ENCODE measurements at regions not wholly inside any gene's neighbourhood (a gene's known extent, or its start where the extent isn't known, plus 50 kb on each side); places are given as distances from the start of the nearest gene placed in this dataset.

- Histone ChIP-seq H3K4me3 (no peak overlapping the region), H3K36me3 (no peaks in the 10 kb centered on the region), H3K27ac (no peak overlapping the region), H3K27me3 (replicated peaks in 1 of 7) (no peaks in the 10 kb centered on the region), H3K9me3 (no peaks in the 10 kb centered on the region), H3K4me1 (no peaks in the 10 kb centered on the region)
- WGBS, 5 donors = 85 to 97% (median 91%) methylated on average over 2 of the region's 2 CpGs
- intact Hi-C loops (cut with DNase I; ENCODE audit: low total_unique reads) = no loop called here
- DNase-seq = no peak
- TF ChIP-seq POLR2A (IDR thresholded peaks at IDR 0.05) (no peak), POLR2AphosphoS5 (IDR thresholded peaks at IDR 0.05) (no peak)
Measured at GRCh38 chr4:19372390-19372789, 879.3 kb upstream of the SLIT2 start.

GRCh38 chr4:19368800-19369199 is 882.9 kb upstream of the SLIT2 start:
- H3K27ac ChIP-seq = no peak overlapping the region
- no peaks in the 10 kb centered on the region for H3K27me3 ChIP-seq (replicated peaks in 1 of 7)
- no peak overlapping the region for H3K4me3 ChIP-seq
- no peaks in the 10 kb centered on the region for H3K4me1 ChIP-seq
- no peak for DNase-seq
- intact Hi-C loops (cut with DNase I; ENCODE audit: low total_unique reads) = no loop called here
- no peaks in the 10 kb centered on the region for H3K9me3 ChIP-seq
- 83 to 94% (median 88%) methylated on average over 3 of the region's 3 CpGs for WGBS, 5 donors
- H3K36me3 ChIP-seq = no peaks in the 10 kb centered on the region
- TF ChIP-seq POLR2AphosphoS5 (IDR thresholded peaks at IDR 0.05) (no peak), CTCF (IDR thresholded peaks at IDR 0.05 in 8 of 11, conservative IDR thresholded peaks at IDR 0.05 in 3 of 11) (no peak), POLR2A (IDR thresholded peaks at IDR 0.05) (no peak)

- peaks cover 0 to 1% (median 0%) of the 10 kb centered on the region in 8 donors for H3K9me3 ChIP-seq
- intact Hi-C loops (cut with DNase I; ENCODE audit: low total_unique reads) = no loop called here
- H3K36me3 ChIP-seq = no peaks in the 10 kb centered on the region
- WGBS, 5 donors = 83 to 94% (median 89%) methylated on average over 2 of the region's 2 CpGs
- no peak overlapping the region for H3K4me3 ChIP-seq
- TF ChIP-seq POLR2AphosphoS5 (IDR thresholded peaks at IDR 0.05) (no peak), POLR2A (IDR thresholded peaks at IDR 0.05) (no peak), CTCF (IDR thresholded peaks at IDR 0.05 in 8 of 11, conservative IDR thresholded peaks at IDR 0.05 in 3 of 11) (no peak)
- no peaks in the 10 kb centered on the region for H3K27me3 ChIP-seq (replicated peaks in 1 of 7)
- no peaks in the 10 kb centered on the region for H3K4me1 ChIP-seq
- no peak for DNase-seq
- no peak overlapping the region for H3K27ac ChIP-seq
Measured at GRCh38 chr4:19366916-19367315, 884.8 kb upstream of the SLIT2 start.

- Histone ChIP-seq H3K27me3 (replicated peaks in 1 of 7) (no peaks in the 10 kb centered on the region), H3K4me1 (no peaks in the 10 kb centered on the region), H3K4me3 (no peak overlapping the region), H3K27ac (no peak overlapping the region), H3K36me3 (no peaks in the 10 kb centered on the region), H3K9me3 (peaks cover 0 to 4% (median 0%) of the 10 kb centered on the region in 8 donors)
- TF ChIP-seq POLR2AphosphoS5 (IDR thresholded peaks at IDR 0.05) = no peak
- TF ChIP-seq POLR2A (IDR thresholded peaks at IDR 0.05) = no peak
- TF ChIP-seq CTCF (IDR thresholded peaks at IDR 0.05 in 8 of 11, conservative IDR thresholded peaks at IDR 0.05 in 3 of 11) = no peak
- intact Hi-C loops (cut with DNase I; ENCODE audit: low total_unique reads) = no loop called here
- WGBS, 5 donors = 52 to 68% (median 58%) methylated on average over 2 of the region's 2 CpGs
- no peak for DNase-seq
Measured at GRCh38 chr4:19358015-19358414, 893.7 kb upstream of the SLIT2 start.

GRCh38 chr4:19349416-19349815 is 902.3 kb upstream of the SLIT2 start:
- intact Hi-C loops (cut with DNase I; ENCODE audit: low total_unique reads) = no loop called here
- H3K36me3 ChIP-seq = no peaks in the 10 kb centered on the region
- WGBS, 5 donors = 87 to 100% (median 90%) methylated on average over 1 of the region's 1 CpG
- TF ChIP-seq CTCF (IDR thresholded peaks at IDR 0.05 in 8 of 11, conservative IDR thresholded peaks at IDR 0.05 in 3 of 11) (no peak), POLR2AphosphoS5 (IDR thresholded peaks at IDR 0.05) (no peak), POLR2A (IDR thresholded peaks at IDR 0.05) (no peak)
- no peak overlapping the region for H3K27ac ChIP-seq
- H3K27me3 ChIP-seq (replicated peaks in 1 of 7) = no peaks in the 10 kb centered on the region
- no peaks in the 10 kb centered on the region for H3K4me1 ChIP-seq
- H3K9me3 ChIP-seq = peaks cover 0 to 9% (median 0%) of the 10 kb centered on the region in 8 donors
- no peak overlapping the region for H3K4me3 ChIP-seq
- no peak for DNase-seq
